ENCODE measurements at regions not wholly inside any gene's neighbourhood (a gene's known extent, or its start where the extent isn't known, plus 50 kb on each side); places are given as distances from the start of the nearest gene placed in this dataset.

DNA sequence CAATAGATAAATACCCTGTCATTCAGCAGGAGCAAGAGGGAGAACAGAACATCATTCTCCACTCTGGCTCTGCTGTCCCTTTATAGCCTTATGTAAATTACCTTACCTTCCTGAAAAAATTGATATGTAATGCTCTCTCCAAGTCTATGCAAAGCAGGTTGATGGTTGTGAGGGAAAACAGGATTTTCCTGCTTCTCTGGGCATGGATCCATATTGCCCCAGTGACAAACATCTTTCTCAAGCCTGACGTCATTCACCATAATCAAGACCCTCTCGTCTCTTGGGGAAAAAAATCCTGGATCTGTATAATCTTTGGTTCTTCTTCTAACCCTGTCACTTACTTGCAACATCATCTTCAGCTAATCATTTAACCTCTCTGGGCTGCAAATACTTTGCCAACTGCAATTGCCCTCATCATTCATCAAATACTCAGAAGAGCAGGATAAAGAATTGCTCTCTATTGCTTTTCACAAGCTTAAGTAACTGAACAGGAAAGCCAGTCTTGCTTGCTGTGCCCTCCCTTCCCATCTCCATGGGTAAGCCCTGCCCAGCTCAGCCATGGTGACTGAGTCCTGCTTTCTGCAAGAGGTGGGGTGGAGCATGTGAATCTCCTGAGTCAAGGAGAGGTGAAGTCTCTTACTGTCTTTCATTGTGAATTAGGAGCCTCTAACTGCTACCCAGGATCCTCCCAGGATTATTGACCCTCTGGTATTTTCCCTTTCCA, 123.7 kb upstream of the KLF7 start:
- no peak for DNase-seq (ENCODE audit: low spot score)

GRCh38 chr2:207290833-207291624, 125.3 kb upstream of the KLF7 start:
- DNase-seq (ENCODE audit: low spot score) = no peak

- no peak for DNase-seq (ENCODE audit: low spot score)
These were observed 126.0 kb upstream of the KLF7 start for GRCh38 chr2:207291625-207292252.

- DNase-seq (ENCODE audit: low spot score) = no peak
These were observed 130.7 kb upstream of the KLF7 start for GRCh38 chr2:207296265-207296948.

DNA sequence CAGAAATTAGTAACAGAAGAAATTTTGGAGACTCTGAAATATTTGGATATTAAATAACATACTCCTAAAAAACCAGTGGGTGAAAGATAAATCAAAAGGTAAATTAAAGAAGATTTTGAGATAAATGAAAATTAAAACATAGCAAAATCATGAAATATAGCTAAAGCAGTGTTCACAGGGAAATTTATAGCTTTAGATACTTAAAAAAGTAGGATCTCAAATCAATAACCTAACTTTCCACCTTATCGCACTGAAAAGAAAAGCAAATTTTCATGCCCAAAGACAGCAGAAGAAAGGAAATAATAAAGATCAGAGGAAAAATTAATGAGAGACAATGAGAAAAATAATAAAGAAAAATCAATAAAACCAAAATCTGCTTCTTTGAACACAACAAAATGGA, 135.1 kb upstream of the KLF7 start:
- DNase-seq (ENCODE audit: low spot score) = no peak

DNA sequence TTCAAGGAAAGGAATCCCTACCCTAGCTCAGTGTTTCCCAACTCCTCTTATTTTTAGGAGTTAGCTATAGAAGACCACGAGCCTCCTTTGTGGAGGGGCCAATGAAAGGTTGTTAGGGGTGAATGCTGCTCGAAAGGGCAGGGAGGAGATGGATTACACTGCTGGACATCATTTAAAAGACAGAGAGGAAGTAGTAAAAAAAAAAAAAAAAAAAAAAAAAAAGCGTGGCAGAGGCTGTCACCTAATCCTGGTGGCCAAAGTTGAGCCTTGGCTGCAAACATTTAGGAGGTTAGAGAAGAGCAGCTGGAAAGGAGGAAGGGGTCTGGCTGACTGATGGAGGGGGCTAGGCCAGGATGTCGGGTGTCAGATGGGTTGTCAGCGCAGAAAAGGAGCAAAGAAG, 139.0 kb upstream of the KLF7 start:
- no peak for DNase-seq (ENCODE audit: low spot score)

- DNase-seq (ENCODE audit: low spot score) = no peak
These were observed 142.9 kb upstream of the KLF7 start for GRCh38 chr2:207308519-207309224.

- no peak for DNase-seq (ENCODE audit: low spot score)
These were observed 145.7 kb upstream of the KLF7 start for GRCh38 chr2:207311316-207312005.

- no peak for DNase-seq (ENCODE audit: low spot score)
These were observed 146.2 kb upstream of the KLF7 start for GRCh38 chr2:207312006-207312356.

- DNase-seq (ENCODE audit: low spot score) = no peak
These were observed 148.2 kb upstream of the KLF7 start for GRCh38 chr2:207313947-207314346.

DNA sequence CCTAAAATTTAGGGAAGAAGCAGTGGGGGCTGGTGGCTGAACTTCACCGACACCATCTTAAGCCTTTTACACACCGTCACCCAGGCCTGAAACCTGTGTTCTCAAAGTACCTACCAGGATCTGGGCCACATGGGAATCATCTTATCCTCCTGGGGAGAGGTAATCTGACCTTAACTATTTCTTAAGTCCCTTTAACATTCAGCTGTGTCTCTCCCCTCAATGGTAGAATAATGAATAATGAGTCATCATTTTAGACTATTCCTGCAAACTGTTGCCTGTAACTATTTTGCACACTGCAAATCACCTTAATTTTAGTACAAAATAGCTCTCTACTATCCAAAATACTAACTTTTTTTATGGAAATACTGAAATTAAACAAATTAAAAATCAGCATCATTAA, 149.4 kb upstream of the KLF7 start:
- DNase-seq (ENCODE audit: low spot score) = no peak

DNA sequence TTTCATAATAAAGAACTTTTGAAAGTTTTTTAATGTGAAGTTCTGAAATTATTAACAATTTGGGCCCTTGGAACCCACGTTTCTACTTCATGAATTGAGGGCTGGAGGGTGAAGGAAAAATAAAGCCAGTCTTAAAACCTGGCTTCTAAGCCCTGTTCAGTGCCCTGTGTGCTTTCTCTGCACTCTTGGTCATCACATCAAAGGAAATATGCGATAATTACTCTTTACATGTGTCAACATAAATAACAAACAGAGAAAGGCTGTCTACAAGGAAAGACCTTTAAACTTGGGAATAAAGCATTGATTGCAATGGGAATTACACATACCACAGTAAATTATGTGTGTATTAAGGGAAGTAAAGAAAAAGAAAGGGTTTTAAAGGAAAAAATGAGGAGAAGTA, 150.7 kb upstream of the KLF7 start:
- no peak for DNase-seq (ENCODE audit: low spot score)

DNA sequence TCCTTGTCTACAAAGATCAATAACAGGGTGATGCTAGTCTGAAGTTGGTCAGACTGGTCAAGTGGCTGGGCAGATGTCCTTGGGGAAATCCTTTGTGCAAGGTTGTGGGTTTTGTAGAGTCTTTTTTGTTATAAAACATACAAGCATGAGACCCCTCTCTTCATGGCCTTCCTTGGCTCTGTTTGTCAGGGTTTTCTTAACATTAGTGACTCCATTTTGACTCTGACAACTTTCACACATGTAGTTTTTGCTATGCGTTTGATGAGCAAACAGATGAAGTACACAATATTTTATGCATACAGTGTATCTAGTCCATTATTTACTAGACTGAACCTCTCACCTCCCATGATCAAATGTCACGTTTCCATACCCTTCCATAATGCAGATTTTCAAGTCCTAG, 151.2 kb upstream of the KLF7 start:
- DNase-seq (ENCODE audit: low spot score) = no peak

- DNase-seq (ENCODE audit: low spot score) = no peak
These were observed 151.7 kb upstream of the KLF7 start for GRCh38 chr2:207317378-207317984.

GRCh38 chr2:207318181-207318628, 152.5 kb upstream of the KLF7 start:
- no peak for DNase-seq (ENCODE audit: low spot score)

DNA sequence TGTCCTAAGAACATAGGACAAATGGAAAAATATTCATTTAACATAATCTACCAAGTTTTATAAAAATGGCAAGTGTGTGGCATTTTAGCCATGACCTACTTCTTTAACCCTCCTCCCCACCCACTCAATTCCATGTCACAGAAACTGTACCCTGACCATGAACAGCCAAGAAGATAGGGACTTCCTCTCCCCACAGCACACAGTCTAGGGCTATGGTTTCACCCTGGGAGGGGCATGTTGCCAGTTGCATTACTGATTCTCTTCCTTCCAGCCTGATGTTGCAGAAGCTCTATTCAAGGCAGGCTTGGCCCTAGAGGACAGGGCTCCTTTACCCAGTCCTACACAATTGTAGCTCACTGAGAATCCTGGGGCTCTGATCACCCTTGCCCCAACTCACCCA, 153.6 kb upstream of the KLF7 start:
- no peak for DNase-seq (ENCODE audit: low spot score)

- no peak for DNase-seq (ENCODE audit: low spot score)
These were observed 154.8 kb upstream of the KLF7 start for GRCh38 chr2:207320381-207321159.

DNA sequence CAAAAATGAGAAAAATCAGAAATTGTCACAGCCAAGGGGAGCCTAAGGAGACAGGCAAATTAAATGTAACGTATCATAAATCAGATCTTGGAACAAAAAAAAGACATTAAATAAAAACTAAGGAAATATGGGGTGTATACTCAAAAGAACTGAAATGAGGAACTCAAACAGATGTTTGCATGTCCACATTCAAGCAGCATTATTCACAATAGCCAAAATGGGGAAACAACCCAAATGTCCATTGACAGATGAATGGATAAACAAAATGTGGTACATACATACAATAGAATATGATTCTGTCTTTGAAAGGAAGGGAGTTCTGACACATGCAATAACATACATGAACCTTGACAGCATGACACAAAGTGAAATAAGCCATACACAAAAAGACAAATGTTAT, 155.8 kb upstream of the KLF7 start:
- no peak for DNase-seq (ENCODE audit: low spot score)

DNA sequence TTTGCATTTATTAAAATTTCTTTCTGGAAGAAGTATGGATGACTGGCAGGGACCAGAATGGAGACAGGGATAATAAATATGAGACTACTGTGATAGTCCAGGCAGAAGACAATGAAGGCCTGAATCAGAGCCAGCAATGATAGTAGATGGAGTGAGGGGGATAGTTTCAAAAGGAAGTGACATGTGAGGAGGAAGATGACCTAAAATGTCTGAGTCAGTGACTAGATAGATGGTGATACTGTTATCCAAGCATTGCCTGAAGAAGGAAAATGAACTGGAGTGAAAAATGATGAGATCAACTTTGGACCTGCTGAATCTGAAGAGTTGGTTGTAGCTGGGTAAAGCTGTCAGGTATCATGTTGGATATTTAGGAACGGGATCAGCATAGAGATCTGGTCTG, 158.3 kb upstream of the KLF7 start:
- no peak for DNase-seq (ENCODE audit: low spot score)

DNA sequence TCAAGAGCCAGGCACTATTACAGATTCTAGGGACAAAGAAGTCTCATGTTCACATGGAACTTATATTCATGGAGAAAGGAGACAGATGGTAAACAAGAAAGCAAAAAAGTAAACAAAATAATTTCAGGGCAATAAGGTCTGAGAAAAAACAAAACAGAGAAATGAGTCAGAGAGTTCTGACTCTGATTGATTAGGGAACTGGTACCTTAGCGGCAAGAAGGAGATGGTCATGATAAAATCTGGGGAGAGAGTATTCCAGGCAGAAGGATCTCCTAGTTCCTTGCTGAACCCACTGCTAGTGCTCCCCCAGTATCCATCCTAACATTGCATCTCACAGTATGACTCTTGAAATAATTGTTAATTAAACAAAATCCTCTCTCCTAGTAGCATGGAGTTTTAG, 161.8 kb upstream of the KLF7 start:
- DNase-seq (ENCODE audit: low spot score) = no peak

All from D341Med (cell line).